ENCODE measurements at regions not wholly inside any gene's neighbourhood (a gene's known extent, or its start where the extent isn't known, plus 50 kb on each side); places are given as distances from the start of the nearest gene placed in this dataset.
A peak's percentile ranks its signal among the peaks of the same experiment; 100 is the strongest.

DNA sequence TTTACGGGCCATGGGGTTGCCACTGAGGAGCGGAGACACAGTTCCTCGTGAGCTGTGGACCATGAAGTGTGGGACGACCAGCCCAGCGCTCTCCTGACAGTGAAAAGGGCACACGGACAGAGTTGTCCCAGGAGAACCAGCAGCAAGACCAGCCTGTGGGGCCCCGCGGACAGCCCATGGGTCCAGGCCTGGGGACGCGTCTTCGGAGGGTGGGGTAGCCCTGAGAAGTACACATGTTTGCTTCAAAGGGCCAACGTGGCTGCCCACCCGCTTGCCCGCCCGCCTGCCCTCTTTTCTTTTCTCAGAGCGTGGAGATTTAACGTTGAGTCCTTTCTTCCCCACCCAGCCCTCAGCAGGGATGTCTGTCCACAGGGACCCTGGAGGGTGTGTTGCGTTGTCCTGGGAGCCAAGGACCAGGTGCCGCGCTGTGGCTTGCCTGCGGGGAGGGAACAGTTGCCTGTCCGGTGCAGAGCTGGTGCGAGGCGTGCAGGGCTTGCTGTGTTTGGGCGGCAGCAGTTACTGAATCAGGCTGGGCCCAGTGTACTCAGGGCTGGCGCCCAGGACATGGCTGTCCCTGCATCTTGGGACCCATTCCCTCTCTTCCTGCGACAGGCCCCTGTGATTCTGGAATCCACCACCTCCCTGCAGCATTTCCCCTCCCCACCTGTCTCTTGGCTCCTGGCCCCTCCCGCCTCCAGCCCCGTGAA is 120.1 kb upstream of the HDAC4 start:
- no peak for DNase-seq

DNA sequence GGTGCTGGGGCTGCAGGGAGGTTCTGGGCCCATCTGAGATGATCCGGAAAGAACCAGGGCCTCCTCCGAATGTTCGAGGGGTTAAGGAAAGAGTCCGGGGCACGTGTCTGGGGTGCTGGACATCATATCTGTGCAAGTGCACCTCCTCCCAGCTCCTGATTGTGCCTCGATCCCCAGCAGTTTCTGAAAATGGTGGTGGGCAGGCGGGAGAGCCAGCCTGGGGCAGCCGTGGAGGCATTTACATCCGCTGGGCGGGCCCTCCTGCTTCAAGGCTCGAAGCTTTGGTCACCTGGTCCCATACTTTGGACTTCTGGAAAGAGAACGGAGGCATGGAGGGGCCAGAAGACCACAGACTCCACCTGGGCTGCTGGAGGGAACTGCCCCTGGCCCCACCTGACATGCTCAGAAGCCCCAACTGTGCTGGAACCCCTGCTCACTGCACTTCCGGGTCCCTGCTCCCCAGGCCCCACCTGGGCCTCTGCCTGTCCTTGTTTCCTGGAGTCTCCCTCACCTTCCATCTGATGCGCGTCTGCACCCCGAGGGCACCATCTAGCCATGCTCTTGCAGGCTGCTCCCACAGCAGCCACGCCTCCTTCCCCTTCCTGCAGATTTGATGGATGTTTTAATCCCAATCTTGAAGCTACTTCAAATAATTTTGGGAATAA is 119.2 kb upstream of the HDAC4 start:
- no peak for DNase-seq

DNA sequence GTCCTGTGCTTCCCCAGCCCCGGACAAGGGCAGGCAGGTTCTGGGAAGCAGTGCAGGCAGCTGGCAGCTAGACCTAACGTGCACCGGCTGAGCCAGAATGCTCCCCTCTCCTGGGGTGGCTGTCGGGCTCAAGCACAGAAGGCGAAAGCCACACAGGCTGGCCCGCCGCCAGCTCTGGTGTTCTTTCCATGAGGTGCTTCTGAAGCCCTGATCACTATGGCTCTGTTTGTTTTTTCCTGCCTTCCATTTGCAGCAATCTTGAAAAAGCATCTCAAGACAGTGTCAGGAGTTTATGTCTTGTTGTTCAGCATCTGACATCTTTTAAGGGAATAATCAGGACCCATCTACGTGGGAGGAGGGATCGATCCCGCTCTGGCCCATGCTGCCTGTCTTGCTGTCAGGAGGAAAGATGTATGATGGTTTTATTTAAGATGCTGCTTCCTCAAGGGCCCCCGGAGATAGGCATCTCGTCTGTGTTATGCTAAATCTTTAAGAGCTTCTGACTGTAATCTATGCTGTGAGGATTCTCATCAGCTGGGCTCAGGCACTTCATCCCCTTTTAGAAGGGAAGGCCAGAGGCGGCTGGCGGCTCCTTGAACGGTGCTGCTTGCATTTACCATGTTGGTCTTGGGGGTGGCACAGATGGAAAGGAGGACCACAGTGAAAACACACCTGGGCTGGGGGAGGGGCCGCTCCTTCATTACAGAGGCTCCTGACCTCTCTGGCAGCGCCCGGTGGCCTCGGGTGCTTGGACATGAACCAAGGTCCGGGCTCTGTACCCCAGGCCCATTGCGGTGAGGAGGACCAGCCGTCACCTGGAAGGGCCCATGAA is 118.5 kb upstream of the HDAC4 start:
- no peak for DNase-seq

DNA sequence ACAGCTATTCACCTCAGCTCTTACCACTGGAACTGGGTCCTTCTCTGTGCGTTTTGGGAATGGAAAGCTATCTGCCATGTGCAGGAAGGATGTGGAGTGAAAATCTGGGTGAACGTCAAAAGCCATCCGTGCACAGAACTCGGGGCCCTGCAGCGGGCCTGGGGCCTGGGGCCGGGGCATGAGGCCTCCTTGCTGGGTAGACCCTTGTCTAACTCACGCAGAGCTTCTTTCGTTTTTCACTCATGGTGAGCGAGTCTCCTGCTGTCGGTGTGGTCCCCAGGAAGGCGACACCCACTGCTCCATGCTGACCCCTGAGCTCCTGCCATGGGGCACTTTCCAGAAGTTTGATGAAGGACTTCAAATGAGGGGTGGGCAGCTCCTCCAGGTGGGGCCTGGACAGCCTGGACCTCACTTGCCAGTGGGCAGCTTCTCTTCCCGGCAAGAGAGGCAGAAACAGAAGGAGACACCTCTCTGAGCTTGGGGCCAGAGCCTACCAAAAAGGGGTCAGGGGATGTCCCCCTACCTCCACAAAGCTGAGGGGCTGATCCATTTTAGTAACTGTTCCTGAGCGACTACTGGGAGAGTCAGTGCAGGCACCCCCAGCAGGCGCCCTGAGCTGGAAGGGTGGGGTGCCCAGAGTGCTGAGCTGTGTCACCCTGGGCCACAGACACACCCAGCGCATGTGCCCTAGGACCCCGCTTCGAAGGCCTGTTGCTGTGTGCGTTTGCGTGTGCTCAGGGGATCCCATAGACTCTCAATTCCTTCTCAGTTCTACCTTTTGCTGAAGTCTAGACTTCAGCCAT is 117.7 kb upstream of the HDAC4 start:
- DNase-seq = no peak

- DNase-seq = no peak
Observed at GRCh38 chr2:239517686-239518085, 116.9 kb upstream of the HDAC4 start.

DNA sequence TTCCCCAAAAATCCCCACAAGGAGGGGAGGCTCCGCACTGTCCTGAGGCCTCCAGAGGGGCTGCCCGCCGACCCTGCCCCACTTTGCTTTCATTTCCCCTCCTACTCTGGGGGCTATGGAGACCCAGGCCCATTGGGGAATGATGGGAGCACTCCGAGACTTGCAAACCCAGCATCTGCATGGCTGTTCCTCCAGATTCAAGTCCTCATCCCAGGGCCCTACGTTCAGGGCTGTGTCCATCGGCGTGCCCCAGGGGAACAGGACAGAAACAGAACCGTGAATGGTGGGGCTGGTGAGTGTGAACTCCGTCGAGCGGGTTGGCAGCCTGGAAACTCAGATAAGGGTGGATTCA is 116.1 kb upstream of the HDAC4 start:
- DNase-seq = no peak

DNA sequence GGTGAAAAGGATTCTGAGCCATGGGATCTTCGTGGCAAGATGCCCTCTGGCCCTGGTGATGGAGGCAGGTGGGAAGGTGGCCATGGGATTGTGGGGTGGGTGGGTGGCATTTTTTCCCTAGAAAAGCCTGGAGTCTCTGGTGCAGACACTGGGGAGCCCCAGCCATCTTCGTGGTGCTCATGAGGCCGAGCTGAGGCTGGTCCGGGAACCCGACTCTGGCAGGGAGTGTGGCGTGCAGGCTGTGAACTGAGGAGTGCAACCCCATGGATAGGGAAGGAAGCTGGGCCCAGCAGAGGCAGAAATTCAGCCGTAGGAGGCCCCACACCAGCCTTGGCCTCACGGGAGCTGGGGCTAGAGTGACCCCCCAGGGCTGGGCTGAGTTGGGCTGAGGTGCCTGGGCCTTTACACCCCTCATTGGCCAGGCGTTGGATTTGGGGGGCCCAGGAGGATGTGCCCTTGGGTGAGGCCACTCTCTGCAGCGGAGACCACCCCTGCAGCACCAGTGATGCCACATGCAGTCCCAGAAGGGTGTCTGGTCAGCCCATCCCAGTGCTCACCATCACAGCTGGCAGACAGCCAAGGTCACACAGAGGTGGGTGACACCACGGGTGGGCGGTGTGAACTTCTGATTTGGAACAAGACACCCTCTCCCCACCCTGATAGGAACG is 115.6 kb upstream of the HDAC4 start:
- no peak for DNase-seq

GRCh38 chr2:239514754-239515530 is 114.1 kb upstream of the HDAC4 start:
- DNase-seq = no peak

DNA sequence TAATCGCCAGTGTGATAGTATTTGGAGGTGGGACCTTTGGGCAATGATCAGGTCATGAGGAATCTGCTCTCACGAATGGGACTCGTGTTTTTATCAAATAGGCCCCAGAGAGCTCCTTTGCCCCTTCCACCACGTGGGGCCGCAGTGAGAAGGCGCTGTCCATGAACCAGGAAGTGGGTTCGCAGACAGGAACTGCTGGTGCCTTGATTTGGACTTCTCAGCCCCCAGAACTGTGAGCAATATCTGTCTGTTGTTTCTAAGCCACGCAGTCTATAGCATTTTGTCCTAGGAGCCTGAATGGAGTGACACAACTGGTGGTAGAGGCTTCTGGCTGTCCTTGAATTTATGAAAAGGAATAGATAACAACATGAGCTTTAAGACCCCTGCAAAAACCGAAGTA is 111.2 kb upstream of the HDAC4 start:
- no peak for DNase-seq

DNA sequence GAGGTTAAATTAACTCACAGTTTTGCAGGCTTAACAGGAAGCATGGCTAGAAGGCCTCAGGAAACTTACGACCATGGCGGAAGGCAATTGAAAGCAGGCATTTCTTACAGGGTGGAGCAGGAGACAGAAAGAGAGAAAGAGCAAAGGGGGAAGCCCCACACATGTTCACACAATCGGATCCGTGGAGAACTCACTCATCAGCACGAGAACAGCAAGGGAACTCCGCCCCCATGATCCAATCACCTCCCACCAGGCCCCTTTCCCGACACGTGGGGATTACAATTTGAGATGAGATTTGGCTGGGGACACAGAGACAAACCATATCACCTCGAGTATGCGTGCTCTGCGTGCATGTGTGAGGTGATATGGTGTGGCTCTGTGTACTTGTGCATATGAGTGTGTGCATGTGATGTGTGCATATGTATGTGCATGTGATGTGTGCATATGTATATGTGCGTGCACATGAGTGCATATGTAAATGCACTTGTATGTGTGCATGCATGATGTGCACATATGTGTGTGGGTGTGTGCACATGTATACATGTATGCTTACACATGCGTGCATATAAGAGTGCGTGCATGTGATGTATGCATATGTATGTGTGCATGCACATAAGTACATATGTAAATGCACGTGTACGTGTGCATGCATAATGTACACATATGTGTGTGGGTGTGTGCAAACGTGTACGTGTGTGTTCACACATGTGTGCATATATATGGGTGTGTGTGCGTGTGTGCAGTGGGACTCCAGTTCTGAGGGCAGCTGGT is 108.7 kb upstream of the HDAC4 start:
- DNase-seq = no peak

- DNase-seq = no peak
Observed at GRCh38 chr2:239508261-239508660, 107.4 kb upstream of the HDAC4 start.

DNA sequence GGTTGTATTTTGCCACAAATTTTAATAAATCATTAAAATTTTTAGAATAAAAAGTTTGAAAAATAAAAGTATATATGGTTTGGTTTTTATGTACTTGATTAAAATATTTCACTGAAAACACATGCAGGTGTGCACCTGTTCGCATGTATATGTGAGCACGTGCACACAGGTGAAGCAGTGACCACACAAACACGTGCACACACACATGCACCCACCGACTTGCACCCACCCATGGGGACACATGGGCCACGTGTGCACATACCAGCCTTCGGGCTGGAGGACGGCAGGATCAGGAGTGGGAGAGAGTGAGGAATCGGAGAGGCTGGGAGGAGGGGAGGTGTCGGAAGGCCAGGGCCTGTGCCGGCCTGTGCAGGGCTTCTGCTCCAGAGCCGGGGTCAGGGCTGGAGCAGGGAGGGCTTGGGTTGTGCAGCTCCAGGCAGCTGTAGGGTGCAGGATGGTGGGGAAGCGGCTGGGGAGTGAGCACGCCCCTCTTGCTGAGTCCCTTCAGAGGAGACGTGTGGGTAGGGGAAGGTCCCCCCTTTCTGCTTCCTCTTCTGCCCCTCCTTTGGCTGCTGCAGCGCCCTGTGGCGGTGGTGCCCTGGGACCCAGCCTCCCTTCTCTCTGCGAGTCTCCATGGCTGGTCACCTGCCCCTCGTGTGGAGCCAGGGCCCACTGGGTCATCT is 106.9 kb upstream of the HDAC4 start:
- no peak for DNase-seq

GRCh38 chr2:239506961-239507360 is 106.1 kb upstream of the HDAC4 start:
- no peak for DNase-seq

GRCh38 chr2:239506101-239506857 is 105.5 kb upstream of the HDAC4 start:
- no peak for DNase-seq

DNA sequence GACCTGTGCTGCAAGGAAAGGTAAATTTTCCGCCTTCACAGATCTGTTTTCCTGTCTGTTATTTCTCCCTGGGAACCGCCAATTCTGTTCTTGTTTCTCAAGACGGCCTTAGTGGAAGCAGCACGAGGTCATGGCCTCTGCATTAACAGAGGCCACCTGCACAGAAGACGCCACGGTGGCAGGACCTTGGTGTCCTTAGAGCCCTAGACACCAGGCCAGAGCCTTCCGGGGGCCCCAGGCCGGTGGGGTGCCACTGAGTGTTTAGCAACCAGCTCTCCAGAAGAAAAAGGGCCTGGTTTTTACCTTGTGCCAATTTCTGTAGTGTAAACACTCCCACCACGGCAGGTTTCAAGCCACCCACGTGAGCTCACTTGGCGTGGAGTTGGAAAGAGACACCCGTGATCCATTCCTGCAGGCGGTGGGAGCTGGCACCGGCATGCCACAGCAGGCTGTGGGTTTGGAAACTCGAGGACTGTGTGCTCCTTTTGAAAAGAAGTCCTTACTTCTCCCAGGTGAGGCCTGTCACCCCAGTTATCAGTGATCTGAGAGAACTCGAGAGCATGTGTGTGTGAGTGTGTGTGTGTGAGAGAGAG is 103.9 kb upstream of the HDAC4 start:
- no peak for DNase-seq

- DNase-seq = no peak
Observed at GRCh38 chr2:239502430-239503186, 101.8 kb upstream of the HDAC4 start.

DNA sequence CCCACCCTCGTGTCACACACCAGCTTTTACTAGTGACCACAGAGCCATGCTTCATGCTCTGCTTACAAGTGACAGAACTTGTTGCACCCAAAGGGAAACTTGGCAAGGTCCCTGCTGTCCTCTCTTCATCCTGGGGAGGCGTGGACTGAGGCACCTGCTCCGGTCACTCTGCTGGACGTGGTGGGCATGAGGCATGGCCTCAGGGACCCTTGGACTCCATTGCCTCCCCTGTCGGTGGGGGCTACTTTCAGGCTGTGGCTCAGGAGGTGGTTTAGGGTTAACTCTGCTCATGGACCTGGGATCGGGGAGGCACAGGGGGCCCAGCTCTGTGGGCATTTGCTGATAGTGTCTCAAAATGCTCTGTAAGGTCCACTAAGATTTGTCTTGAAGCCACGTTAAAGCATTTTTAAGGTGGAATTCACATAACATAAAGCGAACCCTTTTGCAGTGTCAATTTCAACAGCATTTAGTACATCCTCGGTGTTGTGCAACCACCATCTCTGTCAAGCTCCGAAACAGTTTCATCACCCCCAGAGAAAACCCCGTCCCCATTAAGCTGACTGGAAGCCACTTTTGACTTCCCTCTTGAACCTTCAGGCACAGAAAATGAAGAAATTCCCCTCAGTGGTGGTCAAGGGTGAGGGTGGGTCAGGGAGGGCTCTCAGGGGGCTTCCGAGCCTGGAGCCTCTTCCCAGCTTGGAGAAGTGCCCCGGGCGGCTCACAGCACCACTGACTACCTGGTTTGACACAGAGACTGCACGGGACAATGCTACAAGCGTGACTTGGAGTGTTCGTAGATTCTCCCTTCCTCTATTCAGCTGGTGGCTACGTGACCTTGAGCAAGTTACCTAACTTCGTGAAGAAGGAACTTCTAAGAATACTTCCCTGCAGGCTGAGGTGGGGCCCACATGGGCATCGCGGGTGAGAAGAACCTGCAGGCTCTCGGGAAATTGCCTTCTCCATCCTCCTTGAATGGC is 100.0 kb upstream of the HDAC4 start:
- DNase-seq = peak; percentile 91 to 92

All from AML-193 (cell line).